GM21825 (cell line): ENCODE measurements at regions not wholly inside any gene's neighbourhood (a gene's known extent, or its start where the extent isn't known, plus 50 kb on each side); places are given as distances from the start of the nearest gene placed in this dataset.
"Not testable (repeated sequence)": the region's sequence is repeated elsewhere in the genome, so short reads cannot be mapped to it uniquely, and the experiment has no call there.

Experiments
- ATAC-seq: cut with Tn5 transposase; IDR thresholded peaks from one replicate; pipeline ENCODE4 v1.9.1; 2021; ENCODE audit warnings: mild to moderate bottlenecking, moderate library complexity; ENCODE audit not compliant: unreplicated experiment

DNA sequence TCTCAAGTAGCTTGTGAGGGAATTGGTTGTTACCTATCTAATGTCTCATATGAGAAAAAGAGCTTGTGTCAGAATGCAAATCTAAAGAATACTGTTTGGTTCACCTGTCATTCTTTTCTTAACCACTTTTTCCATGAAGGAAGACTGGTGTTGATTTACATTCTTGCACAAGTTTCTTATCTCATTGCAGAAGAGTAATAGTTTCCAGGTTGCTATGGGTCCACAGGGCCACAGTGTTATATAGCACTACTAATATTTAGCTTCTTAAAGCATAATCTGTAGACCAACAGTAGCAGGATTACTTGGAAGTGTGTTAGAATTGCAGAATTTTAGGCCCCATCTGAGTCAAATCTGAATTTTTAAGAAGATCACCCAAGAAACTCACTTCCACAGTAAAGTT is 697.5 kb downstream of the GBE1 start:
- ATAC-seq: no peak

DNA sequence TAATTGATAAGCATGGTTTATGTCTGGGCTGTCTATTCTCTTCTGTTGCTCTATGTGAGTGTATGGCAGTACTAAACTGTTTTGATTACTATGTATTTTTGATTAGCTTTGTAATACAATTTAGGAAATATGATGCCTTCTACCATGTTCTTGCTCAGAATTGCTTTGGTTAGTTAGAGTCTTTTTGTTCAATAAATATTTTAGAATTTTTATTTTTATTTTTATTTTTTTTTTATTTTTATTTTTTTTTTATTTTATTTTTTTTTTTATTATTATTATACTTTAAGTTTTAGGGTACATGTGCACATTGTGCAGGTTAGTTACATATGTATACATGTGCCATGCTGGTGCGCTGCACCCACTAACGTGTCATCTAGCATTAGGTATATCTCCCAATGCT is 710.3 kb downstream of the GBE1 start:
- ATAC-seq: not testable (repeated sequence)

DNA sequence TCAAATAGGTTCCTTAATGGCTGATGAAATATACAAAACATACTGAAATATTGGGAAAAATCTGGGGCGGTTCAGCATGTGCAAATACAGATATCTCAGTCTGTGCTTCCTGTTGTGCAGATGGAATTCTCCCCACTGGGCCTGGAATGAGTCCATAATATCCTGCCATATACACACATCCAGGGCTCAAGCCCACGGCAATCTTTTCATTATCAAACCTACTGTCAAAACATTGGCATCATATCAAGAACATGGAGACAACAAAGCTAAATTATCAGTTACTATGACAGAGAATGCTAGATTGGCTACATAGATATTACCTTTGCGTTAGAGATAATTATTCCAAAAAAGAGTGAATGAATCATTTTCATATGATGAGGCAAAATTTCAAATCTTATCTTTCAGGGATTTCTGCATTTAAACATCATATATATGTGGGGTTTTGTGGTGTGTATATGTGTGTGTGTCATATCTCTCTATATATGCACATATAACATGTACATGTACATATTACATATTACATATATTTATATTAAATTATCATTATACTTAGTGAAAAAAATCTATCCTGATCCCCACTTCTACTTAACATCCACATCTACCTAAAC is 713.3 kb downstream of the GBE1 start:
- ATAC-seq: no peak

DNA sequence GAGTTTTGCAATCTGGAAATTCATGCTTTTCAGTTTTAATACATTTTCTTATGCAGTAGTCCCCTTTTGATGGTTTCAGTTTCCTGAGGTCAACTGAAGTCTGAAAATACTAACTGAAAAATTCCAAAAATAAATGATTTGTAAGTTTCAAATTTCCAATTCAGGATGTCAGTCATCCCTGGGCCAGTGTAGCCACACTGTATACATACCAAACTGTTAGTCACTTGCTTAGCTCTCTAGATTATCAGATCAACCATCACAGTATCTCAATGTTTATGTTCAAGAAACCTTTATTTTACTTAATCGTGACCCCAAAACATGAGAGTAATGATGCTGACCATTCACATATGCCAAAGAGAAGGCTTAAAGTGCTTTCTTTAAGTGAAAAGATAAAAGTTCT is 715.5 kb downstream of the GBE1 start:
- no peak for ATAC-seq

DNA sequence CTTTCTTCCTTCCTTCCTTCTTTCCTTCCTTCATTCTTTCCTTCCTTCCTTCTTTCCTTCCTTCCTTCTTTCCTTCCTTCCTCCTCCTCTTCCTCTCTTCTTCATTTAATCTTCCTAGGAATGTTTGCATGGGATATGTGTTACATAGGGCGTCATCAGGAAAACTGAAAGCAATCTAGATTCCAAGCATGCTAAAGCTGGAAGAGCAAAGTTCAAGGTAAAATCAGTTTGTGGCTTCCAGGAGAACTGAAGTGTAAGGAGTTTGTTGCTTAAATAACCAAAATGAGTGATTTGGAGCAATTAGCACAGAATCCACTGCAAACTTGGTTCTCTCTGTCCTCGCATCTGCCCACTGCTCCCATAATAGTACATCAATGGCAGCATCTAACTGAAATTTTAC is 716.2 kb downstream of the GBE1 start:
- ATAC-seq: no peak

DNA sequence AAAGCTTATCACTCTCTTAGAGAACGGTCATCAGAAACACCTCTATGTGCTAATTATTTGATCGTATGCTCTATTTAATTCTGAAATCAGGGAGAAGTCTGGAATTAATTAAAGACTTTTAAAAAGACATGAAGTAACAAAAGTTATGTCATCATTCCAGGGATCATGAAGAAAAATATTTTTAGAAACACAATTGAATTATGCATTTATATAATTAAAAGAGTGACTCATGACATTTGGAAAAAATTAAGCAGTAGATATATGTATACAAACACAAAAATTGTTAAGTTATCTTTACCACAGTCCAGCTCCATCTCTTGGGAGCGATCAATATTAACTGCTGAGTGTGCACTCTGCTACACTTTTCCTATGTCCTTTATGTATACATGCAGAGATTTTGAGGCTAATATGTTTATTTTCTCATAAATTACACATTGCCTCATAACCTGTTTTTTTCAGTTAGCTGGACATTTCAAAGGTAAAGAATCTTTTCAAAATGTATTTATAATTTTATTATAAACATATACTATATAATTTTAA is 717.7 kb downstream of the GBE1 start:
- no peak for ATAC-seq

DNA sequence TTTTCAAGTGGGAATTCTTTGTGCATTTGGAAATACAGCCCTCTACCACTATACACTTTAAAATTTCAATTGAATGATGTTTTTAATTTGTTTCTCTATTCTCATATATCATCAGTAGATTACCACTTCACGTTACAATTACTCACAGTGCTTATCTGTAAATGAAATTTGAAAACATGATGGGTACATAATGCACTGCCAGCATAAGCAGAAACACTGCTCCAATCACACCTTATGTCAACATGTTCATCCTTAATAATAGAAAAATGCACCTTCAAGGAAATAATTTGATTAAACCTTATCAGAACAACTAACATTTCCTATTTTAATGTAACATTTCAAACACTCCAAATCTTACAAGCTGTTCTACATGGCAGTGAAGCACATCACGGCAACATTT is 718.4 kb downstream of the GBE1 start:
- ATAC-seq: no peak

DNA sequence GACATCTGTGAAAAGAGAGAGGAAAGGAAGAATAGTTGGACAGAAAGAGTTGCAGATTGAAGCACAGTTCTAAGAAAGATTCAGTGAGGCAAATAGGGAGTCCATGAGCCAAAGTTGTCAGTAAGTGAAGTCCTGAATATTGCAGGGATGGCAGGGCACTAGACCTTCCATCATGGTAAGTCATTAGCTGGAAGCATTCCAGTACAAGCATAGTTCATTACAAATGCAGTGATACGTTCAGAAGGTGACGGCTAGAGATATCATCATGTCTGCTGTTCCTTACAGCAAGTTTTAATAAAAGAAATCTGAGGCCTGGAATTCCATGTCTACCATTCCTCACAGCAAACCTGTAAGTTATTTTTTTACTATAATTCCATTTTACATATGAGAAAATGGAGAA is 720.1 kb downstream of the GBE1 start:
- ATAC-seq: no peak

DNA sequence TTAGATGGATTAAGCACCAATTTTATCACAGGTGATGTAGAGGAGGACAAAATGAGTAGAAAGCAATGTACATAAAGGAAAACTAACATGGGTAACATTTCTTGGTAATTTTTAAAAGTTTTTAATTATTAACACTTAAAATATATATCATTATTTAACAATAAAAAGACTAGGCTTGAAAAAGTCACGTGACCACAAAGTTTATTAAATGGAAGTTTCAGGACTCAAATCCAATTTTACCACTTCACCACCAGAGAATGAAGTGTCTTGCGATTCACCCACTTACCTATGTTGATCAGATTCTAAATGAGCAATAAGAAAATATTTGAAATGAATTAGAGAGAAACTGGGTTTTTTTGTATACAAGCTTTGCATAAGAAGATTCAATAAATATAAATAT is 721.3 kb downstream of the GBE1 start:
- ATAC-seq: no peak

DNA sequence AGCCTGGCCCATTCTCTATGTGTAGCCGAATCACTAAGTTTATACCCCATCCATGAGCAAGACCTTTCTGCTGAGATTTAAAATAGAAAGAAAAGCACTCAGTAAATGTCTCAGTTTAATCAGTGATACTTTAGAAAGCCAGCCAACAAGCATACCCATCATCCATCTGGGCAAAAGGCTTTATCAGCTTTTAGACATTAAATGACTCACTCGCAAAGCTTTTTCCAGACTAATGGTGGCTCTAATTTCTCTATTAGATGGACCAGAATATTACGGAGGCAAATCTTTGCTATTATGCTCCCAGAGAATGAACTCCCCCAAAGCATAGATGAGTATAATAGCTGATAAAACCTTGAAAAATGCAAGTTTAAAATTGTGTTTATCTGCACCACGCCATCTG is 727.8 kb downstream of the GBE1 start:
- ATAC-seq: no peak

DNA sequence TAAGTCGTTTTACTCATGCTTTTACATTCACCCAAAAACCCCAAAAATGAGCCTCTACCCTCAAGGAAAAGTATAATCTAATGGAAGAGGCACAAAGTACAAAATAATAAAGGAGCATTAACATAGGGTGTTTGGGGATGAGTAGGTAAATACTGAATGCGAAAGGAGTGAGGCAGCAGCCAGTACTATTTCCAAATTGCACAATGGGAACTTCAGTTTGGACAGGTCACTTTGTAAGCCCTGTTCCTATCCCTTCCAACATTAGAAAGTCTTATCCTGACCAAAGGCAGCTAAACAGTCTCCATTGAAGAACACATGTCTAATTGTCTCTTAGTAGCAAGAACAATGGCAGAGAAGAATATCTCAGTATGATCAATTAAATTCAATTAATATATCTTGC is 728.3 kb downstream of the GBE1 start:
- ATAC-seq: no peak

DNA sequence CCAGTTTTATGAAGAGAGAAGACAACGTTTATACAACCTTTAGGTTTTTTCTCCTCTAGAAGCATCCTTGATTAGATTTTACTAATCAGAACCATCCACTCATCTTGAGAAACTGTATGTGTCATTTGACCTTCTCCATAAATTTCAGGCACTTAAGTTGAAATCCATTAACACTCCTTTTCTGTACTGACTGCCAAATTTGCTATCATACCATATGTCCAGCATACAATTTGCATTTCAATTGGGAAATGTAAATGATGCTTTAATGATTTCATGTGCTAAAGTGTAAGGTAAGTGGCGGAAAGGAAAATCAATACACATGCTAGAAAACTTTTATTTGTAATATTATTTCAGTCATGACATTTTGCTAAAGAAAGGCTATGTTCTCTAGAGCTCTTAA is 731.6 kb downstream of the GBE1 start:
- ATAC-seq: no peak

DNA sequence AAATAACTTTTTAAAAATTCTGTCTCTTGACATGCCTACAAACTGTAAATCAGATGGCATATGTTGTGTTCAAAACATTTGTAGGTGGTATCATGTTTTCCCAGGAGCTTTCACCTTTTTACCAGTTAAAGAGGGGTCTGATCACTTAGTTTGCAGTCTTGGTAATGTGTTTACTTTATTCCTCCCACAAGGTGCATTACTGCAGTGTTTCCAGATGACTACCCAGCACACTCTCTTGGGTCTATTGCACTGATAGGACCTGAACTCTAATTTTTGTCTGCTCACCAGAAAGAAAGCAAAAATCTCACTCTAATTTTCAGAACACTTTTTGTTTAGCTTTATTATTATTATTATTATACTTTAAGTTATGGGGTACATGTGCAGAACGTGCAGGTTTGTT is 734.1 kb downstream of the GBE1 start:
- ATAC-seq: no peak

DNA sequence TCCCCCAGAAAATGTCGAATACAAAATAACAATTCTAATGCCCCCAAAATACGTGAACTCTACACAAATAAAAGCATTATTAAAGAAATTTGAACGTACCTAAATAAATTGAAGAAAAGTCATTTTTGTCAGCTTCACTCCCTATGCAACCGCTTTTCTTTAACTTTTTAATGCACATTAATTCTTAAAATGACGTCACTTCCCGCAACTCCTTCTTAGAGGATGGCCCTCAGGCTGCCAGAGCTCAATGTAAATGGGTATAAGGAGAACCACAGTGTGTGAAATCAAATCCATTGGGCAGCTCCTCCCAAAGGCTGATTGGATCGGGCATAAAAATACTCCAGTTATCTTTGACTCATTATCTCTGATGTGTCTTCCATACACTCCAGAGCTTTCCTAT is 736.9 kb downstream of the GBE1 start:
- ATAC-seq: no peak

DNA sequence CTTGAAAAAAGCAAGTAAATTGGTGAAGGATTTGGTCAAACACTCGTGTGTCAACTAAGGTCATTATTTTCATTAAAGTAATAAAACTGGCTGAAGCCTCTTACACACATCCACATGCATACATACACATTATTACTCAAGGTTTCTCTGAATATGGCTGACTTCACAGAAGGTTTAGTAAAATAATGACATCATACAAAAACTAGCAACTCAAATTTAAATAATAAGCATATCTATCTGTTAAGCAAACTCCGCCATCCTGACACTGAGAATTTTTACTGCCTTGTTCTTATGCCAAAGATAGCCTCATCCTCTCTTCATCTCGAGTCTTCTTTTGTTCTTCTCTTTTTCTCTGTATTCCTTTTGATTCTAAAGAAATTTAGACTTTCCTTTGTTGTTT is 739.1 kb downstream of the GBE1 start:
- ATAC-seq: no peak

DNA sequence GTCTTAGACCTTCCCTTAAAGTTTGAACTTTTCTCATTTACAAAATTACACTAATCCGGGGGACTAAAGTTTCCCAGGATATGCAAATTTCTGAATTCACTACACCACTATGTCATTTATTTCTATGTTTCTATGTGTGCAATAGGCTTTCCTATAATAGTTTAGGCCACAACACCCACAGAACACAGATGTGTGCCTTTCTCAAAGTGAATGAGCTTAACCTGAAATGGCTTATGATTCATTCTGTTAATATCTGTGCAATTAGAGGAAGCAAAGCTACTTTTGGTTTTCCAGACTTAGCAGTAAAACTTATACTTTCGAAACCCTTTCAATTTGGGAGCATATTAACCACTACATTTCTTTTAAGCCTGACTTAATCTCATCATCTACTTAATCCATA is 748.1 kb downstream of the GBE1 start:
- ATAC-seq: no peak

DNA sequence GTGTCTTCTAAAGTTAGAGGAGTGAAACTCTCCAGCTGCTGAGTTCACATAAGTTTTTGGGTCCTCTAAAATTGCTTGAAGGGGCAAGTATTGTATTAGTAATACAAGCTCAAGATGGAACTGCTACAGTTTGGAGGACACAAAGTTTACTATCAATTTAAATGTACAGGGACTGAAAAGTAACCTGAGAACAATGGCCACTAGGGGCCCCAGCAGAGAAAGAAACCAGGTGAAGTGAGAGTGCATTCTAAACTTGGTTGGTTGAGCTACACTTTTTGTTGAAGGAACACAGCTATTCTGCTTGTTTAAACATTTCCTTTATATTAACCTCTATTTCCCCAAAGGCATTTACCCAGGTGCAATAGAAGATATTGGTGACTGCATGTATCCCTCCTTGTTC is 755.5 kb downstream of the GBE1 start:
- ATAC-seq: no peak

DNA sequence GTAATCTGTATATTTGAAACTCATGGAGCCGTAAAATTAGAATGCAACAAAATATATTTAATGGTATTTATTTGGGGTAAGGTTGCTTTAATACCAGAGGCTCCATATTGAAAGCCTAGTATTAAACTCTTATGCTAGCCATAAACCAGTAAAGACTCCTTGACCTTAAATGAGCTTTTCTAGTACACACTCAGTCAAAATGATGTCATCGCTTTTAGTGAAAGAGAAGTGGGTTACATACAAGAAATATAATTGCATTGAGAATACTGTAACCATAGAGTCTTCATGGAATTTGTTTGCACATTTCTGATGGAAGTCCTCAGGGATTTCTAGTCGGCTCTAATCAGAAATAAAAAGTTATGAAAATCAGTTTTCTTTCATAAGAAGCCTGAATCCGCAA is 757.6 kb downstream of the GBE1 start:
- ATAC-seq: no peak

DNA sequence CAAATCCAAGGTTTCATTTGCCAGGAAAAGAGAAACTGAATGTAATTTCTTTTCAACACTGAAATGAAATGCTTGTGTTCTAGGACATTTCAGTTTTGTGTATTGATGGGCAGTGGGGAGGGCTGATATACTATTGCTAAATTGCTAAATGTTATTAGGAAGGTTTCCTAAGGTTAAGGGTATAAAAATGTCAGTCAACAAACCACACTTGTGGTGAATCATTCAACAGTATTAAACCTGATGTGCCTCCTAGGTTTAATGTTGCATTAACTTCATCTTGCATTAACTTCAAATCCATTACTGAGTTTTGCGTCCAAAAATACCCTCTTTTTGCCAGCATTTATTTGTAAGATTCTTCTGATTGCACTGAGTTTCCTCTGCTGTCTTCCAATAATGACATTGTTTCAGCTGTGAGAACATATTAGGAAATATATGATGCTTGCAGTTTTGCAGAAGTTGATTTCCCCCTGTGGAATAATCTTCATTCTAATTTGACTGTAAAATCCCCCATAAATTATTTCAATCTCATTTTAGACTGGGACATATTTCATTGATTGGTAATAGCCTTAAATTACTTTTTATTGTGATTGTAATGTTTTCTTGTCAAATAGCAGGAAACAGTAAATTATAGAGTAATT is 758.3 kb downstream of the GBE1 start:
- no peak for ATAC-seq

DNA sequence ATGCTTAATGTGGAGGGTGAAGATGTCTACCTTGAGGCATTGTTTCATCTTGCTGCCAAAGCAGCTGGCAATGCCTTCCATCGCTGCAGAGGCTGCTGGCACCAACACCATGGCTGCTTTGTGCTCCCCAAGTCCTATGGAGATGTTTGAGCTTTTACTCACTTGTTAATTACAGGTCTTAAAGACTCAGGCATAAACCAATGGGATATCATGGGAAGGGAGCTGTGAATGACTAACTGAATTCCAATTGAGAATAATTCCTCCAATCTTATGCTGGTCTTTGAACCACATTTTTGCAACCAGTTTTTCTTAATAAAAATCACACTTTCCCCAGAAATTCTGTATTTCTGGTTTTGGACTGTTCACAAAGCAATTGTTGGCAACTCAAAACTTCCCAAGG is 762.0 kb downstream of the GBE1 start:
- no peak for ATAC-seq

DNA sequence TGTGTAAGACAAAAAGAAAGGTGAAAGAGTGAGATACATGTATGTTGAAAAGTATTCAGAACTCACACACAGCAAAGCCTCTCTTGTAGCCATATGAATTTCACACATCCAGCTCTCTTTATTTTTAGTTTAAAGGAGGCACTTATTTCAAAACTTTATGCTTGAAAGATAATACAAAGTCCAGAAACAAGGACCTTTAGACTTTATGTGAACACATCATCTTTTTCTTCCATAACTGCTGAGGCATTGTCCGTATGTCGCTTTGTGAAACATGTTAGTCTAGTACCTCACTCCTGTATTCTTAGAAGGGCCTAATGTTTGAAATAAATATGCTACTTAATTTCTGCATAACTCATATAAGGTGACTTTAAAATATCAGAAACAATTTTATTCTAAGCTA is 763.4 kb downstream of the GBE1 start:
- no peak for ATAC-seq

DNA sequence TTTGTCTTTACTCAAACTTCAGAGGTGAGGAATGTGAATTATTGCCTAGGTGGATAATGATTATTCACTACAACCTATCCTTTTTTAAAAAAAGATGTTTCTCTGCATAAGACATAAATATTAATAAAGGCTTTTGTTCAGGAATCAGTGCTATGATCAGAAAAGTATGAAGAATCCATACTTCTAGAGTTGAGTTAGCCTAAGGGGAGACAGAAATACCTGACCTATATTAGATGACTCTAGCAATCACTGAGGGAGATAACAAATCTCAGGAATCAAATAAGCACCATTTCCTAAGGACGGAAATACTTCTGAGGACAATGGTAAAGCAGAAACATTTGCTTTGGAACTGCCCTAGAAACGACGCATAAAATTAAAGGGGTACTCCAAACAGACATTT is 763.8 kb downstream of the GBE1 start:
- ATAC-seq: no peak

DNA sequence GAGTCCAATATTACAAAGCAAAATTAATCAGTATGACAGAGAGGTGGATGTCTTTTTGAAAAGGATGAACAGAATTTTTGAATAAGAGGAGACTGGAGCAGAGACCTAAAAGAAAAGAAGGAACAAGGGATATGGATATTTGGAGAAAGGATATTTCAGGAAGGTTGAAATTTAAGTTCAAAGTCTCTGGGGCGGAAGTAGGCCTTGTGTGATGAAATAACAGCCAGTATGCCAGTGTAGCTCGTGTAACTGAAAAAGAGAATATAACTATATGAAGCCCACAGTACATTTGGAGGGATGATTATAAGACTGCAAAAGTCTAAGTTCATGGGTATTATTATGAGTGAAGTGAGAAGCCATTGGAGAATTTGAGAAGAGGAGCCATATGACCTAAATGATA is 766.7 kb downstream of the GBE1 start:
- no peak for ATAC-seq
